ENCODE measurements at regions not wholly inside any gene's neighbourhood (a gene's known extent, or its start where the extent isn't known, plus 50 kb on each side); places are given as distances from the start of the nearest gene placed in this dataset.

DNA sequence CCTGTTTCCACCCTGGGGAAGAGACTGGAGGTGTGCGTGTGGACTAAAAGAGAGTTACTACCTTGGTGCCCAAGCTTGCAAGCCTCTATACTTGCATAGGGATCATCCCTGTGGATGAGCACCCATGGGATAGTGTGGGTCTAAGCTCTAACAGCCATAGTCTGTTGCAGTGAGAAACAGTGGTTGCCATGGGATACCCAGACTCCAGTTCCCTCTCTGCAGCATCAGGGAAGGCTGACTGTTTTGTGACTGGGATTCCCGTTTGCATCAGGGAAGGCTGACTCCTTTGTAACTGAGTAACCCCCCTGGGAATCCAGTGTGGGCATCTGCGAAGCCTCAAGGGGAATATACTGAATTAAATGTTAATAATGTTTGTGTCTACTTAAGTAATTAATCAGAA, 196.1 kb downstream of the ZNF621 start:
- no peak overlapping the region for H4K8ac ChIP-seq (replicated peaks; ENCODE audit: insufficient read length, low read depth, low read length)
- TF ChIP-seq, protein P1, sequence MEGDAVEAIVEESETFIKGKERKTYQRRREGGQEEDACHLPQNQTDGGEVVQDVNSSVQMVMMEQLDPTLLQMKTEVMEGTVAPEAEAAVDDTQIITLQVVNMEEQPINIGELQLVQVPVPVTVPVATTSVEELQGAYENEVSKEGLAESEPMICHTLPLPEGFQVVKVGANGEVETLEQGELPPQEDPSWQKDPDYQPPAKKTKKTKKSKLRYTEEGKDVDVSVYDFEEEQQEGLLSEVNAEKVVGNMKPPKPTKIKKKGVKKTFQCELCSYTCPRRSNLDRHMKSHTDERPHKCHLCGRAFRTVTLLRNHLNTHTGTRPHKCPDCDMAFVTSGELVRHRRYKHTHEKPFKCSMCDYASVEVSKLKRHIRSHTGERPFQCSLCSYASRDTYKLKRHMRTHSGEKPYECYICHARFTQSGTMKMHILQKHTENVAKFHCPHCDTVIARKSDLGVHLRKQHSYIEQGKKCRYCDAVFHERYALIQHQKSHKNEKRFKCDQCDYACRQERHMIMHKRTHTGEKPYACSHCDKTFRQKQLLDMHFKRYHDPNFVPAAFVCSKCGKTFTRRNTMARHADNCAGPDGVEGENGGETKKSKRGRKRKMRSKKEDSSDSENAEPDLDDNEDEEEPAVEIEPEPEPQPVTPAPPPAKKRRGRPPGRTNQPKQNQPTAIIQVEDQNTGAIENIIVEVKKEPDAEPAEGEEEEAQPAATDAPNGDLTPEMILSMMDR (conservative IDR thresholded peaks at IDR 0.05), result no peak
- Mint-ChIP-seq H3K27ac (no peak overlapping the region), H3K27me3 (ENCODE audit: low read depth) (no peaks in the 10 kb centered on the region), H3K4me1 (peaks cover 2% of the 10 kb centered on the region in 2 experiments; a peak in 2 of 4 replicates), H3K4me3 (no peak overlapping the region), H3K36me3 (ENCODE audit: insufficient read depth in 1 of 3, low read depth in 3 of 3) (no peaks in the 10 kb centered on the region), H3K9me3 (no peaks in the 10 kb centered on the region)
- H3K4me1 ChIP-seq (ENCODE audit: insufficient read depth, low read length), result no peaks in the 10 kb centered on the region
- H2BK120ac ChIP-seq (ENCODE audit: low read depth, low read length, poor library complexity, severe bottlenecking), result no peak overlapping the region
- H3K23ac ChIP-seq (ENCODE audit: insufficient read length, low read depth, low read length), result no peak overlapping the region
- H2BK20ac ChIP-seq (ENCODE audit: low read depth, low read length, poor library complexity, severe bottlenecking), result no peak overlapping the region
- H2BK5ac ChIP-seq (ENCODE audit: insufficient read length, low read length), result no peak overlapping the region
- H3K4me2 ChIP-seq (ENCODE audit: insufficient read depth, insufficient read length, low read length), result no peak overlapping the region
- H2AK5ac ChIP-seq (ENCODE audit: insufficient read length, low read length), result no peak overlapping the region
- H3K79me2 ChIP-seq (ENCODE audit: insufficient read depth, low read length), result no peaks in the 10 kb centered on the region
- peak overlapping the region; percentile 19 for H3K18ac ChIP-seq (ENCODE audit: insufficient read length, low read depth, low read length)
- H3K27ac ChIP-seq (ENCODE audit: insufficient read length, low read depth, low read length), result no peak overlapping the region
- H2BK15ac ChIP-seq (ENCODE audit: low read depth, low read length), result no peak overlapping the region
- H3T11ph ChIP-seq (ENCODE audit: low read length), result no peak overlapping the region
- H4K91ac ChIP-seq (ENCODE audit: insufficient read length, low read depth, low read length), result no peak overlapping the region
- no peak for DNase-seq
- no peak overlapping the region for H4K5ac ChIP-seq (ENCODE audit: insufficient read length, low read depth, low read length)
- no peak overlapping the region for H3K9ac ChIP-seq (ENCODE audit: extremely low read depth, insufficient read length, low read length)
- H2AFZ ChIP-seq (ENCODE audit: low read length), result no peak overlapping the region
- H4K20me1 ChIP-seq (ENCODE audit: control insufficient read depth, insufficient read depth, insufficient read length), result no peaks in the 10 kb centered on the region
- H3K4ac ChIP-seq (ENCODE audit: low read depth, low read length), result no peak overlapping the region
- no peaks in the 10 kb centered on the region for H3K23me2 ChIP-seq (ENCODE audit: insufficient read length, low read depth, low read length, poor library complexity, severe bottlenecking)
- H3K27me3 ChIP-seq (ENCODE audit: insufficient read depth, low read length), result no peaks in the 10 kb centered on the region
- H3K9me3 ChIP-seq (ENCODE audit: control insufficient read depth, low read depth, low read length), result no peaks in the 10 kb centered on the region
- WGBS (ENCODE audit: extremely low coverage, insufficient read length, low lambda C conversion rate), result no CpG with 5 or more reads among the region's 3 CpGs
- H3K56ac ChIP-seq (ENCODE audit: insufficient read length, low read depth, low read length), result no peak overlapping the region
- no peak overlapping the region for H2BK12ac ChIP-seq (ENCODE audit: insufficient read length, low read depth, low read length)
- no peak overlapping the region for H3K14ac ChIP-seq (ENCODE audit: insufficient read depth, low read length)
- H3K79me1 ChIP-seq (ENCODE audit: insufficient read depth, low read depth, low read length, poor library complexity, severe bottlenecking), result no peaks in the 10 kb centered on the region

All from H9 (cell line).